ENCODE measurements at regions not wholly inside any gene's neighbourhood (a gene's known extent, or its start where the extent isn't known, plus 50 kb on each side); places are given as distances from the start of the nearest gene placed in this dataset.

DNA sequence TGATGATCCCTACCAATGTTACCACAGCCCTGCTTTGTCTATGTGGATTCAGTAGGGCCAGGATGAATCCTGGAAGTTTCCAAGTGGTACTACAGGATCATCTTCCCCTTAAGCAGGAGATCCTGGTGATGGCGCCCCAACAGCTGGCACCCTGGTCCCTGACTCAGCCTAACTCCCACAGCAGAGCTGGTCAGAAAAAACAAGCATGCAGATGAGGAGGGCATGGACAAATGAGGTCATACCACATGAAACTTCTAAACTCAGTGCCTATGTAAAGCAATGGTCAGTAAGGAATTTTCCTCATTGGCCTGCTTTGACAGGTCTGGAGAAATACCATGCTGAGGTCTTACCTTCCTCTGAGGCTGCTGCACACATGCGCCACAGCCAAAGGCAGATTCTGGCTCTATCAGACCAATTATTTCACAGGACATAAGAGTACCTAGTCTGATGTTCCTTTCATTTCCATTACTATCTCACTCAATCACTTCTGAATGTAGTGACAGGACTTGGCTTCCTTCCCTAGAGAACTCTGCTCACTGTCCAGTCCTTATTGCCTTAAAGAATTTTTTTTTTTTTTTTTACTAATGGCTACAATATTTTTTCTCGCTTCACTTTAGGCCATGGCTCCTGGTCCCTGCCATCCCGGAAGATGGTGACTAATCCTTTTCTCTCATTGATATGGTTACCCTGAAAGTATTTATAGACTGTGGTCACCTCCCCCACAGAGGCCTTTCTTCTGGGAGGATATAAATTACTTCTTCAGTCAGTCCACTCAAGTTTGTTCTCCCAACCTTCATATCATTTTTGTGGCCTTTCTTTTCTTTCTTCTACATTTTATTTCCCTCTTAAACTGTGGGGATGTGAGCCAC, 525.2 kb upstream of the PSMD7 start:
- CTCF ChIA-PET = no interaction called here

DNA sequence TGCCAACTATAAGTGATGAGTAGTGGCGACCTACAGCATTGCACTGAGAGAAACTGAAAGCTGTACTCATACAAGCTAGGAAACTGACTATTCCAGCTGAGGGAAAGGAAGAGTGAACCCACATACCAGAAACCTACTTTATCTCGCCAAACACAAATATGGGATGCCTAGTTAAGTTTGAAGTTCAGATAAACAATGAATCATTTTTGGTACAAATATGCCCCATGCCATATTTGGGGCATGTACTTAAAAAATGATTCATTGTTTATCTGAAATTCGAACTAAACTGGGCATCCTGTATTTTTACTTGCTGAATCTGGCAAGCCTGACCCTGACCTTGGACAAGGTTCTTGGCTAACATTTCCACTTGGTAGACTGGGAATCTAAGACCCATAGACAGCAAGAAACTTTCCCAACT, 527.8 kb upstream of the PSMD7 start:
- CTCF ChIA-PET = no interaction called here

More for the DNA sequence above, 525.2 kb upstream of the PSMD7 start:
- H3K9me3 ChIP-seq (ENCODE audit: control extremely low read depth in 1 of 5, control insufficient read depth in 4 of 5, insufficient read depth in 2 of 5, low read depth in 1 of 5, low read length in 4 of 5) = peaks cover 0 to 2% (median 0%) of the 10 kb centered on the region in 5 experiments
- H3K27me3 ChIP-seq (replicated peaks in 2 of 5; ENCODE audit: control insufficient read depth in 4 of 5, insufficient read depth in 5 of 5, low read length in 4 of 5) = peaks cover 0 to 4% (median 0%) of the 10 kb centered on the region in 5 experiments
- no peaks in the 10 kb centered on the region for H3K36me3 ChIP-seq (ENCODE audit: control insufficient read depth in 4 of 4, insufficient read depth in 4 of 4, low read length in 3 of 4)
- H3K4me1 ChIP-seq (ENCODE audit: control extremely low read depth in 1 of 4, control insufficient read depth in 4 of 4, insufficient read depth in 4 of 4, low read length in 3 of 4) = no peaks in the 10 kb centered on the region
- DNase-seq = no peak
- POLR2A ChIA-PET = no interaction called here
- no peak overlapping the region for H3K27ac ChIP-seq (ENCODE audit: insufficient read depth in 1 of 2, low read depth in 1 of 2, low read length in 2 of 2, poor library complexity in 1 of 2, severe bottlenecking in 2 of 2)
- H3K4me3 ChIP-seq (ENCODE audit: control insufficient read depth in 1 of 7, extremely low read depth in 1 of 7, insufficient read depth in 4 of 7, low read depth in 2 of 7, low read length in 6 of 7) = no peak overlapping the region
- WGBS (ENCODE audit: insufficient coverage) = 91% methylated on average over 4 of the region's 4 CpGs

DNA sequence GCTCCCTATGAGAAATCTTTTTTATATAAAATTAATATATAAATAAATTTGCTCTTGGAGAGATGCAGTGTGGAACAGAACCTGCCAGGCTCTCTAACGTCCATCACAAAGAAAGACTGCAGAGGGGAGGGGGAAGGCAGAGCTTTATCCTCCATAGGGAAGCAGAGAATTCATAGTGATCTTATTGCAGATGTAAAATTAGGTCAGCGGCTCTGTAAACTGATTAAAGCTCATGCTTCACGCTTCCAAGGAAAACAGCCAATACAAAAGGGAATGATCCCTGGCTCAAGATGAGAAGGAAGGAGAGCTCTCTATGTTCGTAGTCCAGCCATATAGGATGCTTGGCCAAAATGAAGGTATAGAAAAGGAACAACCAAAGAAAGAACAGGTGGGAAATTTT, 532.3 kb upstream of the PSMD7 start:
- ChIA-PET POLR2A (no interaction called here), CTCF (no interaction called here)
- H3K27me3 ChIP-seq (replicated peaks in 2 of 5; ENCODE audit: control insufficient read depth in 4 of 5, insufficient read depth in 5 of 5, low read length in 4 of 5) = peaks cover 0 to 4% (median 0%) of the 10 kb centered on the region in 5 experiments
- H3K9me3 ChIP-seq (ENCODE audit: control extremely low read depth in 1 of 5, control insufficient read depth in 4 of 5, insufficient read depth in 2 of 5, low read depth in 1 of 5, low read length in 4 of 5) = peaks cover 0 to 3% (median 0%) of the 10 kb centered on the region in 5 experiments
- no peak overlapping the region for H3K27ac ChIP-seq (ENCODE audit: insufficient read depth in 1 of 2, low read depth in 1 of 2, low read length in 2 of 2, poor library complexity in 1 of 2, severe bottlenecking in 2 of 2)
- DNase-seq = no peak
- H3K36me3 ChIP-seq (ENCODE audit: control insufficient read depth in 4 of 4, insufficient read depth in 4 of 4, low read length in 3 of 4) = no peaks in the 10 kb centered on the region
- 74% methylated on average over 4 of the region's 4 CpGs for WGBS (ENCODE audit: insufficient coverage)
- H3K4me1 ChIP-seq (ENCODE audit: control extremely low read depth in 1 of 4, control insufficient read depth in 4 of 4, insufficient read depth in 4 of 4, low read length in 3 of 4) = no peaks in the 10 kb centered on the region
- no peak overlapping the region for H3K4me3 ChIP-seq (ENCODE audit: control insufficient read depth in 1 of 7, extremely low read depth in 1 of 7, insufficient read depth in 4 of 7, low read depth in 2 of 7, low read length in 6 of 7)

More for the DNA sequence above, 527.8 kb upstream of the PSMD7 start:
- Histone ChIP-seq H3K4me3 (ENCODE audit: control insufficient read depth in 1 of 7, extremely low read depth in 1 of 7, insufficient read depth in 4 of 7, low read depth in 2 of 7, low read length in 6 of 7) (no peak overlapping the region), H3K9me3 (ENCODE audit: control extremely low read depth in 1 of 5, control insufficient read depth in 4 of 5, insufficient read depth in 2 of 5, low read depth in 1 of 5, low read length in 4 of 5) (peaks cover 0 to 2% (median 0%) of the 10 kb centered on the region in 5 experiments), H3K36me3 (ENCODE audit: control insufficient read depth in 4 of 4, insufficient read depth in 4 of 4, low read length in 3 of 4) (no peaks in the 10 kb centered on the region), H3K27ac (ENCODE audit: insufficient read depth in 1 of 2, low read depth in 1 of 2, low read length in 2 of 2, poor library complexity in 1 of 2, severe bottlenecking in 2 of 2) (no peak overlapping the region), H3K27me3 (replicated peaks in 2 of 5; ENCODE audit: control insufficient read depth in 4 of 5, insufficient read depth in 5 of 5, low read length in 4 of 5) (peaks cover 0 to 4% (median 0%) of the 10 kb centered on the region in 5 experiments), H3K4me1 (ENCODE audit: control extremely low read depth in 1 of 4, control insufficient read depth in 4 of 4, insufficient read depth in 4 of 4, low read length in 3 of 4) (no peaks in the 10 kb centered on the region)
- no CpG with 5 or more reads among the region's 3 CpGs for WGBS (ENCODE audit: insufficient coverage)
- POLR2A ChIA-PET = no interaction called here
- no peak for DNase-seq

DNA sequence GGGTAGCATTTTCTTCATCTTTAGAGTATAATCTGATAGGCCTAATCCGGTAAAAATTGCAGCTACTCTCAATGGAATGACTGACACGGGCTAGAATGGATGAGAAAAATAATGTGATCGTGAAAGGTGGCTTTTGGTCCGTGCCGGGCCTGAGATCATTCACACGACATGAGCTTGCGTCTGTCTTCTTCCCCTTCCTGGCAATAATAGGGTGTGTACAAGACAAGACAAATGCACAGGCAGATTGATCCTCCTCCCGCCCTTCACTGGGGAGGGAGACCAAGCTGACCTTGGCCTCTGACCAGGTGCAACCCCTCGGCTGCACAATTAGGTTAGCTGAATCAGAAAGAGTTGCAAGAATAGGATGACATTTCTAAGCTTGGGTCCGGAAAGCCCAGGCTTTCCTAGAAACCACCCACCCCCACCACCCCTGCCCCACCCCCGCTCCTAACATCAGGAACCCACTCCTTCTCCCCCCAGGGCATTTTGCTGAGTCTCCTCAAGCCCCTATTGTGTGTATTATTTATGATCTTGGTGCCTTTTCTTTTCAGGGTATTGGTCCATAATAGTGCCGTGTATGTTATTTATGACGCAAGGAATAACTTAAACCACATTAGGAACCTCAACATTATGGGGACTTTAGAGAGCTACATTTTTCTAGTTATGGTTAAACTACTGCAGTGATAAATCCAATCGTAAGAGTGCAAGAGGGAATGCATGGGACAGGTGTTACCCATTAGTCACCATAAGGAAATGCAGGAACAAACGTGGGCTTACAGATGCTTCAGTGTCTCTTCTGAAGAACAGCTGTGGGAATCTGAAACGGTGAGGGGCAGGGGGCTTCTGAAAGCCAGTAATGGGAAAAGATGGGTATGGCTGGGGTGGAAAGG, 540.1 kb upstream of the PSMD7 start:
- Histone ChIP-seq H3K4me3 (ENCODE audit: control insufficient read depth in 1 of 7, extremely low read depth in 1 of 7, insufficient read depth in 4 of 7, low read depth in 2 of 7, low read length in 6 of 7) (no peak overlapping the region), H3K27ac (ENCODE audit: insufficient read depth in 1 of 2, low read depth in 1 of 2, low read length in 2 of 2, poor library complexity in 1 of 2, severe bottlenecking in 2 of 2) (no peak overlapping the region), H3K27me3 (replicated peaks in 2 of 5; ENCODE audit: control insufficient read depth in 4 of 5, insufficient read depth in 5 of 5, low read length in 4 of 5) (no peaks in the 10 kb centered on the region), H3K4me1 (ENCODE audit: control extremely low read depth in 1 of 4, control insufficient read depth in 4 of 4, insufficient read depth in 4 of 4, low read length in 3 of 4) (no peaks in the 10 kb centered on the region), H3K9me3 (ENCODE audit: control extremely low read depth in 1 of 5, control insufficient read depth in 4 of 5, insufficient read depth in 2 of 5, low read depth in 1 of 5, low read length in 4 of 5) (peaks cover 0 to 6% (median 3%) of the 10 kb centered on the region in 5 experiments), H3K36me3 (ENCODE audit: control insufficient read depth in 4 of 4, insufficient read depth in 4 of 4, low read length in 3 of 4) (no peaks in the 10 kb centered on the region)
- no peak for DNase-seq
- POLR2A ChIA-PET = no interaction called here
- WGBS (ENCODE audit: insufficient coverage) = 80% methylated on average over 9 of the region's 16 CpGs
- CTCF ChIA-PET = no interaction called here

DNA sequence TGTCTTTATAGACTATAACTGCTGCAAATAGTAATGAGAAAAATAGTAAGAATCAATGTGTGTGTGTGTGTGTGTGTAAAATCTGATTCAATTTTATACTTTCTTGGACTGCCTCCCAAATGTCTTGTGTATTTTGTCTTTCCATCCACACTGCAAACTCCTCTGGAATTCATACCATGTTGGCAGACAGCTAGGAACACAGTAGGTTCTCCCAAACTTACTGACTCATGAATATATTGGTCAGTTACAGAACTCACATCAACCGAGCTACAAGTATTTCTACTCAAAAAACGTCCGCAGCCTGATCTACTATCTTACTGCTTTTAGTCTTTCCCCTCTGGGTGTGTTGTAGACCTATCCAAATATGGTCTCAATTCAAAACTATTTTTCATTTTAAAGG, 542.7 kb upstream of the PSMD7 start:
- no peaks in the 10 kb centered on the region for H3K27me3 ChIP-seq (replicated peaks in 2 of 5; ENCODE audit: control insufficient read depth in 4 of 5, insufficient read depth in 5 of 5, low read length in 4 of 5)

DNA sequence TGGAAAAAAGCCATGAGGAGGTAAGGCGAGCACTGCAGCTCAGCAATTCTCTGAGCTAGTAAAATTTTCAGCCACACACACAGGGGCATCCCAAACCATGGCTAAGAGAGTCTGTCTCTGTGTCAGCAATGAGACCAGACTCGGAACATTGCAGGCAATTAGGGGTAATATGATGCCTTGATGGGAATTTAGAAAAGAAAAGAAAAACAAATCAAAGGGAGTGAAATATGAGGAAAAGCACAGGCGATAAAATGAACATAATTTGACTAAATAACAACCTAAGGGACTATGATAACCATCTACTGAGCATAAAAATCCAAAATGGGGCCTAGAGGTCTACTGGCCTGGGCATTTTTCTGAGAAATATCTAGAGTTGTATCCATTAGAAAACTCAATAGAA, 546.0 kb upstream of the PSMD7 start:
- 100% methylated on average over 1 of the region's 3 CpGs for WGBS (ENCODE audit: insufficient coverage)
- Histone ChIP-seq H3K27ac (ENCODE audit: insufficient read depth in 1 of 2, low read depth in 1 of 2, low read length in 2 of 2, poor library complexity in 1 of 2, severe bottlenecking in 2 of 2) (no peak overlapping the region), H3K36me3 (ENCODE audit: control insufficient read depth in 4 of 4, insufficient read depth in 4 of 4, low read length in 3 of 4) (no peaks in the 10 kb centered on the region), H3K9me3 (ENCODE audit: control extremely low read depth in 1 of 5, control insufficient read depth in 4 of 5, insufficient read depth in 2 of 5, low read depth in 1 of 5, low read length in 4 of 5) (no peaks in the 10 kb centered on the region), H3K4me3 (ENCODE audit: control insufficient read depth in 1 of 7, extremely low read depth in 1 of 7, insufficient read depth in 4 of 7, low read depth in 2 of 7, low read length in 6 of 7) (no peak overlapping the region), H3K4me1 (ENCODE audit: control extremely low read depth in 1 of 4, control insufficient read depth in 4 of 4, insufficient read depth in 4 of 4, low read length in 3 of 4) (no peaks in the 10 kb centered on the region), H3K27me3 (replicated peaks in 2 of 5; ENCODE audit: control insufficient read depth in 4 of 5, insufficient read depth in 5 of 5, low read length in 4 of 5) (no peaks in the 10 kb centered on the region)
- ChIA-PET POLR2A (interaction anchor here (0.6 kb wide), 1 partner anchor 1435 kb away, joined by 4 read pairs; no protein-coding TSS in a partner anchor), CTCF (no interaction called here)
- no peak for DNase-seq

More for the DNA sequence above, 542.7 kb upstream of the PSMD7 start:
- H3K36me3 ChIP-seq (ENCODE audit: control insufficient read depth in 4 of 4, insufficient read depth in 4 of 4, low read length in 3 of 4) = no peaks in the 10 kb centered on the region
- no peak overlapping the region for H3K27ac ChIP-seq (ENCODE audit: insufficient read depth in 1 of 2, low read depth in 1 of 2, low read length in 2 of 2, poor library complexity in 1 of 2, severe bottlenecking in 2 of 2)
- H3K4me1 ChIP-seq (ENCODE audit: control extremely low read depth in 1 of 4, control insufficient read depth in 4 of 4, insufficient read depth in 4 of 4, low read length in 3 of 4) = no peaks in the 10 kb centered on the region
- POLR2A ChIA-PET = no interaction called here
- no peak overlapping the region for H3K4me3 ChIP-seq (ENCODE audit: control insufficient read depth in 1 of 7, extremely low read depth in 1 of 7, insufficient read depth in 4 of 7, low read depth in 2 of 7, low read length in 6 of 7)
- 90% methylated on average over 3 of the region's 3 CpGs for WGBS (ENCODE audit: insufficient coverage)
- no peak for DNase-seq
- peaks cover 0 to 3% (median 0%) of the 10 kb centered on the region in 5 experiments for H3K9me3 ChIP-seq (ENCODE audit: control extremely low read depth in 1 of 5, control insufficient read depth in 4 of 5, insufficient read depth in 2 of 5, low read depth in 1 of 5, low read length in 4 of 5)
- CTCF ChIA-PET = no interaction called here

DNA sequence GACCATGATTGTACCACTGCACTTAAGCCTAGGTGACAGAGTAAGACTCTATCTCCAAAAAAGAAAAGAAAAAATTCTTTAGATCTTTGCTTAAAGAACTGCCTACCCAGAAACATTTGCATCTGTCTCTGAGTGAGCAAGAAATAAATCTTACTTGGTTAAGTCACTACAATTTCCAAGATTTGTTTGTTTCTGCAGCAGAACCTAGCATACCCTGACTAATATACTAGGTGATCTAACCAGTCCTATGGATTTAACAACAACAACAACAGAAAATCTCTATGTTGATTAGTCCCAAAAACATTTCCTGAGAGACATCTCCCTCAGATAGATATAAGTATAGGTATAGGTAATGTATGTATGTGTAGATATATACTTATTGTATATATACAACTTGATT, 549.3 kb upstream of the PSMD7 start:
- ChIA-PET POLR2A (no interaction called here), CTCF (no interaction called here)
- DNase-seq = no peak
- Histone ChIP-seq H3K27me3 (replicated peaks in 2 of 5; ENCODE audit: control insufficient read depth in 4 of 5, insufficient read depth in 5 of 5, low read length in 4 of 5) (peaks cover 0 to 2% (median 0%) of the 10 kb centered on the region in 5 experiments), H3K27ac (ENCODE audit: insufficient read depth in 1 of 2, low read depth in 1 of 2, low read length in 2 of 2, poor library complexity in 1 of 2, severe bottlenecking in 2 of 2) (no peak overlapping the region), H3K4me3 (ENCODE audit: control insufficient read depth in 1 of 7, extremely low read depth in 1 of 7, insufficient read depth in 4 of 7, low read depth in 2 of 7, low read length in 6 of 7) (no peak overlapping the region), H3K4me1 (ENCODE audit: control extremely low read depth in 1 of 4, control insufficient read depth in 4 of 4, insufficient read depth in 4 of 4, low read length in 3 of 4) (no peaks in the 10 kb centered on the region), H3K9me3 (ENCODE audit: control extremely low read depth in 1 of 5, control insufficient read depth in 4 of 5, insufficient read depth in 2 of 5, low read depth in 1 of 5, low read length in 4 of 5) (no peaks in the 10 kb centered on the region), H3K36me3 (ENCODE audit: control insufficient read depth in 4 of 4, insufficient read depth in 4 of 4, low read length in 3 of 4) (no peaks in the 10 kb centered on the region)

All from common myeloid progenitor, CD34-positive (primary cell).